ENCODE measurements at regions not wholly inside any gene's neighbourhood (a gene's known extent, or its start where the extent isn't known, plus 50 kb on each side); places are given as distances from the start of the nearest gene placed in this dataset.

GRCh38 chr11:90585491-90585890 lies 362.6 kb upstream of the CHORDC1 start:
- TF ChIP-seq CTCF (IDR thresholded peaks at IDR 0.05; ENCODE audit: low read depth, low read length) (no peak), EZH2phosphoT487 (IDR thresholded peaks at IDR 0.05; ENCODE audit: low read depth) (no peak)
